ENCODE measurements at regions not wholly inside any gene's neighbourhood (a gene's known extent, or its start where the extent isn't known, plus 50 kb on each side); places are given as distances from the start of the nearest gene placed in this dataset.

- H3K4me3 ChIP-seq (ENCODE audit: insufficient read depth, low read length, poor library complexity, severe bottlenecking), result no peak overlapping the region
- TF ChIP-seq CTCF (IDR thresholded peaks at IDR 0.05; ENCODE audit: insufficient read depth, low read length, poor library complexity, severe bottlenecking) (no peak), EZH2phosphoT487 (conservative IDR thresholded peaks at IDR 0.05; ENCODE audit: low read length) (no peak)
- no peaks in the 10 kb centered on the region for H4K20me1 ChIP-seq (ENCODE audit: low read depth, low read length)
- H3K9me3 ChIP-seq (ENCODE audit: insufficient read depth, low read length), result no peaks in the 10 kb centered on the region
- H3K4me2 ChIP-seq (ENCODE audit: low read depth, low read length, poor library complexity, severe bottlenecking), result no peak overlapping the region
- no peaks in the 10 kb centered on the region for H3K9me2 ChIP-seq (replicated peaks; ENCODE audit: insufficient read depth, low read length)
- no peak overlapping the region for H2AFZ ChIP-seq (ENCODE audit: low read depth, low read length, severe bottlenecking)
- H3K27me3 ChIP-seq (ENCODE audit: low read length), result no peaks in the 10 kb centered on the region
- H3K79me2 ChIP-seq (ENCODE audit: insufficient read depth, low read length), result no peaks in the 10 kb centered on the region
- H3K27ac ChIP-seq (ENCODE audit: low read depth, low read length), result no peak overlapping the region
- no peak overlapping the region for H3K9ac ChIP-seq (ENCODE audit: low read length)
- H3K36me3 ChIP-seq (ENCODE audit: low read length), result no peaks in the 10 kb centered on the region
- H3F3A ChIP-seq (ENCODE audit: insufficient read depth), result no peaks in the 10 kb centered on the region
Observed at GRCh38 chr10:118471863-118472262, 123.6 kb downstream of the PRLHR start.

GRCh38 chr10:118470470-118470869, 125.0 kb downstream of the PRLHR start:
- Histone ChIP-seq H2AFZ (ENCODE audit: low read depth, low read length, severe bottlenecking) (no peak overlapping the region), H4K20me1 (ENCODE audit: low read depth, low read length) (no peaks in the 10 kb centered on the region), H3K27me3 (ENCODE audit: low read length) (no peaks in the 10 kb centered on the region), H3K79me2 (ENCODE audit: insufficient read depth, low read length) (no peaks in the 10 kb centered on the region), H3K9ac (ENCODE audit: low read length) (no peak overlapping the region), H3K9me2 (replicated peaks; ENCODE audit: insufficient read depth, low read length) (no peaks in the 10 kb centered on the region), H3K4me2 (ENCODE audit: low read depth, low read length, poor library complexity, severe bottlenecking) (no peak overlapping the region), H3K27ac (ENCODE audit: low read depth, low read length) (no peak overlapping the region), H3K9me3 (ENCODE audit: insufficient read depth, low read length) (no peaks in the 10 kb centered on the region), H3K36me3 (ENCODE audit: low read length) (no peaks in the 10 kb centered on the region), H3F3A (ENCODE audit: insufficient read depth) (no peaks in the 10 kb centered on the region), H3K4me3 (ENCODE audit: insufficient read depth, low read length, poor library complexity, severe bottlenecking) (no peak overlapping the region)
- TF ChIP-seq CTCF (IDR thresholded peaks at IDR 0.05; ENCODE audit: insufficient read depth, low read length, poor library complexity, severe bottlenecking) (no peak), EZH2phosphoT487 (conservative IDR thresholded peaks at IDR 0.05; ENCODE audit: low read length) (no peak)

- TF ChIP-seq EZH2phosphoT487 (conservative IDR thresholded peaks at IDR 0.05; ENCODE audit: low read length) (no peak), CTCF (IDR thresholded peaks at IDR 0.05; ENCODE audit: insufficient read depth, low read length, poor library complexity, severe bottlenecking) (no peak)
- no peaks in the 10 kb centered on the region for H4K20me1 ChIP-seq (ENCODE audit: low read depth, low read length)
- H3F3A ChIP-seq (ENCODE audit: insufficient read depth), result no peaks in the 10 kb centered on the region
- no peaks in the 10 kb centered on the region for H3K9me2 ChIP-seq (replicated peaks; ENCODE audit: insufficient read depth, low read length)
- H3K4me2 ChIP-seq (ENCODE audit: low read depth, low read length, poor library complexity, severe bottlenecking), result no peak overlapping the region
- H3K79me2 ChIP-seq (ENCODE audit: insufficient read depth, low read length), result no peaks in the 10 kb centered on the region
- no peak overlapping the region for H3K9ac ChIP-seq (ENCODE audit: low read length)
- no peaks in the 10 kb centered on the region for H3K9me3 ChIP-seq (ENCODE audit: insufficient read depth, low read length)
- no peaks in the 10 kb centered on the region for H3K36me3 ChIP-seq (ENCODE audit: low read length)
- no peak overlapping the region for H3K27ac ChIP-seq (ENCODE audit: low read depth, low read length)
- H2AFZ ChIP-seq (ENCODE audit: low read depth, low read length, severe bottlenecking), result no peak overlapping the region
- H3K4me3 ChIP-seq (ENCODE audit: insufficient read depth, low read length, poor library complexity, severe bottlenecking), result no peak overlapping the region
- no peaks in the 10 kb centered on the region for H3K27me3 ChIP-seq (ENCODE audit: low read length)
Observed at GRCh38 chr10:118467200-118467599, 125.1 kb upstream of the FAM204A start.
